Lower leg skin (tissue), 4 donors: ENCODE measurements at regions not wholly inside any gene's neighbourhood (a gene's known extent, or its start where the extent isn't known, plus 50 kb on each side); places are given as distances from the start of the nearest gene placed in this dataset.

Experiments
- DNase-seq, 2 donors: peaks; one replicate each; pipeline ENCODE4 v3.0.0-alpha.2; 2019; ENCODE audit warnings: low spot score in 2 of 2
- H3K4me3 ChIP-seq: fragments of 200-600 bp; sonication (generic); 2 replicates; pipeline ENCODE4 v1.5.1; 2017; ENCODE audit warnings: mild to moderate bottlenecking, low read depth; ENCODE audit not compliant: poor library complexity, severe bottlenecking
- POLR2A ChIP-seq, 2 donors: fragments of 450-650 bp; IDR thresholded peaks; one replicate each; pipeline ENCODE4 v1.6.1; 2016 to 2017; ENCODE audit warnings: antibody characterized with exemption in 2 of 2, mild to moderate bottlenecking in 1 of 2, moderate library complexity in 1 of 2
- WGBS, 2 donors: methylation state at CpG; one replicate each; pipeline ENCODE4 v1.1.5; 2018; 5-methylcytosine and 5-hydroxymethylcytosine counted together
- intact Hi-C: fragments of 100-400 bp; cut with DNase I; formaldehyde crosslinking; loops from one replicate; pipeline ENCODE4 v1.15.0; 2023; ENCODE audit warnings: low total_unique reads
- TF ChIP-seq, protein P1 (sequence below), 3 donors: fragments of 450-650 bp; IDR thresholded peaks; one replicate each; pipeline ENCODE4 v1.5.1; 2016; ENCODE audit warnings: antibody characterized with exemption in 3 of 3, mild to moderate bottlenecking in 3 of 3, moderate library complexity in 2 of 3

DNA sequence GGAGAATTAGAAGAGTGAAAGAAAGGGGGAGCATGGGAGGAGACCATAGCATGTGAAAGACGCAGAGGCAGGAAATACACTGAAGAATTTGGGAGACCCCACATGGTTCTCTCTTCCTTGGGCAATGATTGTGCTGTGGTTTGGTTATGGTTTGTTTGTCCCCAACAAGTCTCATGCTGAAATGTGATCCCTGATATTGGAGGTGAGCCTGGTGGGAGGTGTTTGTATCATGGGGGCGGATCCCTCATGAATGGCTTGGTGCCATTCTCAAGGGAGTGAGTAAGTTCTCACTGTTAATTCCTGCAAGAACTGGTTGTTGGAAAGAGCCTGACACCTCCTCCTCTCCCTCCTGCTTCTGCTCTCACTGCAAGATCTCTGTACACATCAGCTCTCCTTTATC is 78.6 kb upstream of the RAI2 start:
- H3K4me3 ChIP-seq = no peak overlapping the region
- TF ChIP-seq POLR2A (IDR thresholded peaks at IDR 0.05) = no peak
- TF ChIP-seq, protein P1, sequence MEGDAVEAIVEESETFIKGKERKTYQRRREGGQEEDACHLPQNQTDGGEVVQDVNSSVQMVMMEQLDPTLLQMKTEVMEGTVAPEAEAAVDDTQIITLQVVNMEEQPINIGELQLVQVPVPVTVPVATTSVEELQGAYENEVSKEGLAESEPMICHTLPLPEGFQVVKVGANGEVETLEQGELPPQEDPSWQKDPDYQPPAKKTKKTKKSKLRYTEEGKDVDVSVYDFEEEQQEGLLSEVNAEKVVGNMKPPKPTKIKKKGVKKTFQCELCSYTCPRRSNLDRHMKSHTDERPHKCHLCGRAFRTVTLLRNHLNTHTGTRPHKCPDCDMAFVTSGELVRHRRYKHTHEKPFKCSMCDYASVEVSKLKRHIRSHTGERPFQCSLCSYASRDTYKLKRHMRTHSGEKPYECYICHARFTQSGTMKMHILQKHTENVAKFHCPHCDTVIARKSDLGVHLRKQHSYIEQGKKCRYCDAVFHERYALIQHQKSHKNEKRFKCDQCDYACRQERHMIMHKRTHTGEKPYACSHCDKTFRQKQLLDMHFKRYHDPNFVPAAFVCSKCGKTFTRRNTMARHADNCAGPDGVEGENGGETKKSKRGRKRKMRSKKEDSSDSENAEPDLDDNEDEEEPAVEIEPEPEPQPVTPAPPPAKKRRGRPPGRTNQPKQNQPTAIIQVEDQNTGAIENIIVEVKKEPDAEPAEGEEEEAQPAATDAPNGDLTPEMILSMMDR (IDR thresholded peaks at IDR 0.05) = no peak
- 67 to 70% methylated on average over 1 to 2 of the region's 2 CpGs for WGBS, 2 donors
- peak in 1 of 2 donors; percentile 21 for DNase-seq
- intact Hi-C loops = no loop called here

DNA sequence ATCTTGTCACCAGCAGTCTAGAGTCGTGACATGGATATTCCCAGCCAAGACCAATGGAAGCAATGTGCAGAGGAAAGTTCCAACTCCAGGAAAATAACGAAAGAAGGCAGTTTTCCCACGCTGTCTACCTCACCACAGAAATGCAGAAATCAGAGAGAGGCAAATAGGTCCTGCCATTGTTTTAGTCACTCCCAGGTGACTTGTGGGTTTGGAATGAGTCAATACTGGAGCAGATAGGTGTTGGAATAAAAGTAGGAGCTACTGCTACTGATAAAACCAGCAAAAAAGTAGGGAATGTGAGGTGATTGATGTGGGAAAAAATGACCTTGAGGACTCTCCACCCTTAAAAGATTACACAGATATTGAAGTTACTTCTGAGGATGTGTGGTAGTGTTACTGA is 72.8 kb upstream of the RAI2 start:
- no peak overlapping the region for H3K4me3 ChIP-seq
- DNase-seq = no peak
- WGBS, 2 donors = 56 to 85% methylated on average over 3 of the region's 3 CpGs
- intact Hi-C loops = no loop called here
- TF ChIP-seq, protein P1 (IDR thresholded peaks at IDR 0.05) = no peak
- no peak for TF ChIP-seq POLR2A (IDR thresholded peaks at IDR 0.05)

DNA sequence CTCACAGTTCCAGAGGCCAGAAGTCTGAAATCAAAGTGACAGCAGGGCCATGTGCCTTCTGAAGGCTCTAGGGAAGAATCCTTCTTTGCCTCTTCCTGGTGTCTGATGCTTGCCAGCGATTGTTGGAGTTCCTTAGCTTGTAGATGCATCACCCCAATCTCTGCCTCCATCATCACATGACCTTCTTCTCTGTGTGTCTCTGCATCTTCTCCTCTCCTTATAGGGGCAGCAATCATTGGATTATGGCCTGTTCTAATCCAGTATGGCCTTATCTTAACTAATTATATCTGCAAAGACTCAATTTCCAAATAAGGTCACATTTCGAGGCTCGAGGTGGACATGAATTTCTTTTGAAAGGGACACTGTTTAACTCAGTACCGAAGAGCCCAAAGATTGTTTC is 71.7 kb upstream of the RAI2 start:
- intact Hi-C loops = no loop called here
- no peak overlapping the region for H3K4me3 ChIP-seq
- no peak for TF ChIP-seq POLR2A (IDR thresholded peaks at IDR 0.05)
- TF ChIP-seq, protein P1 (IDR thresholded peaks at IDR 0.05) = no peak
- 78 to 93% methylated on average over 4 of the region's 4 CpGs for WGBS, 2 donors
- no peak for DNase-seq

DNA sequence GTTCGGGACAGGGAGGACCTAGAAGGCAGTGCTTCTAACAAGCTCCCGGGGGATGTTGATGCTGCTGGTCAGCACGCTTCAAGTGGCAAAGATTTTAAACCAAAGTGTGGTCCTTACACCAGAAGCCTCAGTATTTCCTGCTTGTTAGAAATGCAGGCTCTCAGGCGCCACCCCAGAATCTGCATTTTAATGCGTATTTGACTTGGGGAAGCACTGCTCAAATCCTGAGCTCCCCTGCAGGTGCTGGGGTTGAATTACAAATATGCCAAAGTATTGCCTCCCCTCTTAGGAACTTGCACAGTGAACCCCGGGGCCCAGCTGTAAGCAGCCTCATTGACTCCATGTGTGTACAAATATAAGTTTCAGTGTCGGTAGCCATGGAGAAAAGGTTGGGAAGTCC is 70.8 kb upstream of the RAI2 start:
- no peak for DNase-seq
- 74 to 85% methylated on average over 5 to 7 of the region's 7 CpGs for WGBS, 2 donors
- no peak overlapping the region for H3K4me3 ChIP-seq
- TF ChIP-seq, protein P1 (IDR thresholded peaks at IDR 0.05) = no peak
- TF ChIP-seq POLR2A (IDR thresholded peaks at IDR 0.05) = no peak
- intact Hi-C loops = no loop called here

DNA sequence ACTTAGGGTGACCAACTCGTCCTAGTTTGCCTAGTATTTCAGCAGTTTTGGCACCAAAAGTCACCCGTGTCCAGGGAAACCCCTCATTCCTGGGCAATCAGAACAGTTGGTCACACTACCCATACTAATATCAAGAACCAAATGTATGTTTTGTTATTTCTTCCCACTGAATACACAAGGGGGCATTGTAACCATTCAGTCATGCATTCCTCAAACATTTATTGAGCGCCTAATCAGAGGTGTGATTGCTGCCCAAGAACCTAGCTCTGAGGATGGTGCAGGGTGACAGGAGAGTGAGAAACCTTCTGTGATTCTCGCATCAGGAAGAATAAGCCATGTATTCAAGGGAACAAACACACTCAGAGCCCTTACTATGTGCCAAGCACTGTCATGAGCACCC is 69.8 kb upstream of the RAI2 start:
- no peak for TF ChIP-seq POLR2A (IDR thresholded peaks at IDR 0.05)
- TF ChIP-seq, protein P1 (IDR thresholded peaks at IDR 0.05) = no peak
- DNase-seq = no peak
- intact Hi-C loops = no loop called here
- WGBS, 2 donors = 52 to 78% methylated on average over 4 of the region's 4 CpGs
- no peak overlapping the region for H3K4me3 ChIP-seq

DNA sequence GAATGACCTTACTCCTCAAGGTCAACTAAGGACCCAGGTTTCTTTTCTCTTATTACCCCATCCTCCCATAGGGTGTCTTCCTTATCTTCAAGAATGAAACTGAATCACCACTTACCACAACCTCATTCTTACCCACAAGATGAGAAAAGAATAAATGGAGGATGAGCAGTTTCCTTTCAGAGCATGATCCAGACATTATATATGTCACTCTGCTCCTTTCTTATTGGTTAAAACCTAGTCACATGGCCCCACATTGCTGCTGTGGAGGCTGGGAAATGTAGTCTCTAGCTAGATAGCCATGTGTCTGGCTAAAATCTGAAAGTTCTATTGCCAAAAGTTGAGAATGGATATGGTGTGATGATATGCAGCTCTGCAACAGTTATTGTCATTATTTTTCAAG is 62.4 kb upstream of the RAI2 start:
- DNase-seq = no peak
- H3K4me3 ChIP-seq = no peak overlapping the region
- intact Hi-C loops = no loop called here
- TF ChIP-seq, protein P1 (IDR thresholded peaks at IDR 0.05) = no peak
- TF ChIP-seq POLR2A (IDR thresholded peaks at IDR 0.05) = no peak
